ENCODE measurements at regions not wholly inside any gene's neighbourhood (a gene's known extent, or its start where the extent isn't known, plus 50 kb on each side); places are given as distances from the start of the nearest gene placed in this dataset.

GRCh38 chr20:39107741-39108140 is 145.6 kb downstream of the DHX35 start:
- DNase-seq (ENCODE audit: low read depth): no peak
- TF ChIP-seq CTCF (IDR thresholded peaks at IDR 0.05; ENCODE audit: insufficient read depth, low read length, poor library complexity, severe bottlenecking): no peak

DNA sequence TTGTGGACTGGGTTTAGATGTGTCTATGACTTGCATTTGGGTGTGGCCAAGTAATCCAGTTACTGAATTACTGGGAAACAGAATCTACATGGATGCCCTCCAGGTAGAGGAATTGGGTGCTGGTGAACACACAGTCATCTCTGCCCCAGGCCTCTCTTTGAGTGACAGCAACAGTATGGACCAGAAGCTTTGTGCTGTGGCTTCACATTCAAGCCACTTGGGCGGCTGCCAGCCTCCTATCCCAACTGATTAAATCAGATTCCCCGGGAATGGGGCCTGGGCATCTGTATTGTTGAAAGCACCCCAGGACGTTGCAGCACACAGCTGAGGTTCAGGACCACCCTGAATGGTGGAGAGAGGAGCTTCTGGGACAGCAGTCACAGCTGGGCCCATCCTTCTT is 144.6 kb downstream of the DHX35 start:
- peaks cover 12% of the 10 kb centered on the region for H3K27me3 ChIP-seq (ENCODE audit: control insufficient read depth, insufficient read depth, low read length)
- TF ChIP-seq CTCF (IDR thresholded peaks at IDR 0.05; ENCODE audit: insufficient read depth, low read length, poor library complexity, severe bottlenecking): no peak
- H3K4me3 ChIP-seq (ENCODE audit: low read depth, low read length): no peak overlapping the region
- no peak for DNase-seq (ENCODE audit: low read depth)
- no peaks in the 10 kb centered on the region for H3K36me3 ChIP-seq (ENCODE audit: control insufficient read depth, insufficient read depth, low read length)

More at GRCh38 chr20:39107741-39108140, 145.6 kb downstream of the DHX35 start:
- Histone ChIP-seq H3K36me3 (ENCODE audit: control insufficient read depth, insufficient read depth, low read length) (no peaks in the 10 kb centered on the region), H3K27me3 (ENCODE audit: control insufficient read depth, insufficient read depth, low read length) (peaks cover 14% of the 10 kb centered on the region), H3K4me3 (ENCODE audit: low read depth, low read length) (no peak overlapping the region)

DNA sequence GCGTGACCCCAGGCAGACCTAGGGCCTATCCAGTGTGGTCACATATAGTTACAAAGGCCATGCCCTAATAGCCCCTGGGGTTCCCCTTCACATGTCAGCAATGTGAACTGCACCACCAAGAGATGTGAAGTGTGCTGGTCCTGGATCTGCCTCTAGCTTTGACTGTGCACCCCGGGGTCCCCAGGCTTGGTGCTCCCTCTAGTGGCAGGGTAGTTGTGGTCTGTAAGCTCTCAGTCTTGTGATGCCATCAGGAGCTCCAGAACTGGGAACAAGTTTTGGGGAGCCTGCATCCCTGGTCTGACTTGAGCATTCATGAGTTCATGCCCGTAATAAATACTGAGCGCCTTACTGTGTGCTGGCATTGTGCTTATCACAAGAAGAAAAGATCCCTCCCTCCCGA is 143.4 kb downstream of the DHX35 start:
- no peak overlapping the region for H3K4me3 ChIP-seq (ENCODE audit: low read depth, low read length)
- no peaks in the 10 kb centered on the region for H3K36me3 ChIP-seq (ENCODE audit: control insufficient read depth, insufficient read depth, low read length)
- peaks cover 9% of the 10 kb centered on the region for H3K27me3 ChIP-seq (ENCODE audit: control insufficient read depth, insufficient read depth, low read length)
- no peak for TF ChIP-seq CTCF (IDR thresholded peaks at IDR 0.05; ENCODE audit: insufficient read depth, low read length, poor library complexity, severe bottlenecking)
- DNase-seq (ENCODE audit: low read depth): no peak

GRCh38 chr20:39103732-39104131 is 141.6 kb downstream of the DHX35 start:
- DNase-seq (ENCODE audit: low read depth): no peak
- no peaks in the 10 kb centered on the region for H3K36me3 ChIP-seq (ENCODE audit: control insufficient read depth, insufficient read depth, low read length)
- no peak for TF ChIP-seq CTCF (IDR thresholded peaks at IDR 0.05; ENCODE audit: insufficient read depth, low read length, poor library complexity, severe bottlenecking)

DNA sequence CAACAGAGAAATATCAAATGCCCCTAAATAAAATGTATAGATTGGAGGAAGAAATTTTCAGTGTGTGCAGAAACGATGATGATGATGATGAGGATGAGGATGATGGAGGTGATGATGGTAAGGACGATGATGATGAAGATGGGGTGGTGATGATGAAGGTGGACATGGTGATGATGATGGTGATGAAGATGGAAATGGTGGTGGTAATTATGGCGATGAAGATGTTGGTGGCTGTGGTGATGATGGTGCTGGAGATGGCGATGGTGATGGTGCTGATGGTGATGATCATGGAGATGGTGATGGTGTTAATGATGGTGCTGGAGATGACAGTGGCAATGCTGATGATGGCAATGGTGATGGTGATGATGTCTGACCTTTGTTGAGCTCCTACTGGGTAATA is 141.2 kb downstream of the DHX35 start:
- H3K4me3 ChIP-seq (ENCODE audit: low read depth, low read length): no peak overlapping the region
- TF ChIP-seq CTCF (IDR thresholded peaks at IDR 0.05; ENCODE audit: insufficient read depth, low read length, poor library complexity, severe bottlenecking): no peak
- H3K27me3 ChIP-seq (ENCODE audit: control insufficient read depth, insufficient read depth, low read length): peaks cover 2% of the 10 kb centered on the region
- no peak for DNase-seq (ENCODE audit: low read depth)
- H3K36me3 ChIP-seq (ENCODE audit: control insufficient read depth, insufficient read depth, low read length): no peaks in the 10 kb centered on the region

More at GRCh38 chr20:39103732-39104131, 141.6 kb downstream of the DHX35 start:
- Histone ChIP-seq H3K27me3 (ENCODE audit: control insufficient read depth, insufficient read depth, low read length) (no peaks in the 10 kb centered on the region), H3K4me3 (ENCODE audit: low read depth, low read length) (no peak overlapping the region)

DNA sequence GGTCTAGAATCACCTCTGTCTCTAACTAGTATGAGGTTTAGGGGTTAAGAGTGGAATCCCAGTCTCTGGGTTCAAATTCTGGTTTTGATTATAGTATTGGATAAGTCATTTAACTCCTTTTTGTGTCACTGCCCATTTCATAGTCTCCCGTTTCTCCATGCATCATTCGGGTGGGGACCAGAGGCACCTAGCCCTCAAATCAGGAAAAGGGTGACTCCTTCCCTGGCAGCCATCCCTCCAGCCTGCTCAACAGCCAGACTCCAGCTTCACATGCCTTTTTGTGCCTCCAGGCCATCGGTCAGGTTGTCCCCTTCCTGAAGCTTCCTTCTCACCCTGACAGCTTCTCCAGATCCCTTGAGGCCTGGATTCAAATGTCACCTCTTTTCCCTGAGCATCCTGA is 139.8 kb downstream of the DHX35 start:
- Histone ChIP-seq H3K27me3 (ENCODE audit: control insufficient read depth, insufficient read depth, low read length) (peaks cover 3% of the 10 kb centered on the region), H3K4me3 (ENCODE audit: low read depth, low read length) (no peak overlapping the region), H3K36me3 (ENCODE audit: control insufficient read depth, insufficient read depth, low read length) (no peaks in the 10 kb centered on the region)
- DNase-seq (ENCODE audit: low read depth): no peak
- TF ChIP-seq CTCF (IDR thresholded peaks at IDR 0.05; ENCODE audit: insufficient read depth, low read length, poor library complexity, severe bottlenecking): no peak

Measured in kidney epithelial cell (primary cell).